ENCODE measurements at regions not wholly inside any gene's neighbourhood (a gene's known extent, or its start where the extent isn't known, plus 50 kb on each side); places are given as distances from the start of the nearest gene placed in this dataset.

- Histone ChIP-seq H3K4me3 (no peak overlapping the region), H3K9ac (ENCODE audit: control insufficient read depth, insufficient read depth, low read length) (no peak overlapping the region), H3K4me1 (ENCODE audit: control insufficient read depth, insufficient read depth, low read length) (no peaks in the 10 kb centered on the region), H2AFZ (ENCODE audit: control insufficient read depth, low read depth, low read length) (no peak overlapping the region), H3K79me2 (ENCODE audit: control insufficient read depth, insufficient read depth, low read length) (no peaks in the 10 kb centered on the region), H4K20me1 (ENCODE audit: control insufficient read depth, insufficient read depth) (no peaks in the 10 kb centered on the region), H3K27ac (ENCODE audit: control insufficient read depth, insufficient read depth) (no peak overlapping the region), H3K4me2 (ENCODE audit: control insufficient read depth, insufficient read depth) (no peak overlapping the region), H3K27me3 (replicated peaks in 1 of 2; ENCODE audit: control insufficient read depth in 2 of 2, insufficient read depth in 2 of 2, low read length in 1 of 2) (no peaks in the 10 kb centered on the region; a peak in 1 of 4 replicates), H3K9me3 (replicated peaks; ENCODE audit: control insufficient read depth, insufficient read depth, low read length) (no peaks in the 10 kb centered on the region), H3K36me3 (ENCODE audit: control insufficient read depth in 2 of 2, insufficient read depth in 2 of 2, low read length in 1 of 2) (no peaks in the 10 kb centered on the region)
- POLR2A ChIA-PET: no interaction called here
- SMC1A ChIA-PET (ENCODE audit: uncharacterized antibody, unreplicated experiment): no interaction called here
- RAD21 ChIA-PET (ENCODE audit: unreplicated experiment): no interaction called here
- ATAC-seq (no peak), FAIRE-seq (no peak), DNase-seq (ENCODE audit: low read depth, low spot score) (no peak)
- intact Hi-C loops (cut with micrococcal nuclease; ENCODE audit: unreplicated experiment): no loop called here
- CTCF ChIA-PET: interaction anchor here (0.9 kb wide), 1 partner anchor 149 kb away, joined by 3 read pairs; no protein-coding TSS in a partner anchor
- in situ Hi-C loops (cut with MboI): no loop called here
- TF ChIP-seq ZNF384 (IDR thresholded peaks at IDR 0.05; ENCODE audit: borderline replicate concordance, low read depth, low read length) (no peak), POLR2AphosphoS5 (IDR thresholded peaks at IDR 0.05; ENCODE audit: low read length) (no peak), RELA (IDR thresholded peaks at IDR 0.05; ENCODE audit: borderline replicate concordance, partially characterized antibody) (no peak), BCLAF1 (IDR thresholded peaks at IDR 0.05) (no peak), MTA2 (IDR thresholded peaks at IDR 0.05; ENCODE audit: low read depth) (no peak), CTCF (IDR thresholded peaks at IDR 0.05 in 2 of 3, conservative IDR thresholded peaks at IDR 0.05 in 1 of 3; ENCODE audit: control insufficient read depth in 2 of 3, extremely low read depth in 1 of 3, insufficient read depth in 1 of 3, low read depth in 3 of 3, low read length in 3 of 3) (no peak), NFXL1 (IDR thresholded peaks at IDR 0.05; ENCODE audit: borderline replicate concordance) (no peak)
- WGBS (ENCODE audit: insufficient coverage, insufficient replicate concordance, low lambda C conversion rate, missing lambda C conversion rate): 0% methylated on average over 1 of the region's 1 CpG
- BruUV-seq (replicated peaks): no TSS peak
Observed at GRCh38 chr6:50958148-50958697, 139.6 kb downstream of the TFAP2B start.

All from GM12878 (cell line).